HepG2 (cell line): ENCODE measurements at regions not wholly inside any gene's neighbourhood (a gene's known extent, or its start where the extent isn't known, plus 50 kb on each side); places are given as distances from the start of the nearest gene placed in this dataset.

Experiments
- ATAC-seq: fragments of 200-7000 bp; cut with Tn5 transposase; 3 replicates; pipeline ENCODE4 v1.9.1; 2020; ENCODE audit warnings: mild to moderate bottlenecking, moderate library complexity
- BruUV-seq: library from RNA; stranded (reverse); fragments of 400-500 nt; replicated peaks from 2 replicates; lab custom pipeline; 2021; lab: Mats Ljungman, UMichigan
- CTCF ChIA-PET: fragments of 300-600 bp; formaldehyde crosslinking; extraction: SDS; loops from one replicate; lab custom pipeline; 2021; ENCODE audit warnings: low total read pairs, inconsistent platforms, low intra/inter-chr PET ratio; lab: Yijun Ruan, JAX
- POLR2A ChIA-PET: fragments of 350-600 bp; sonication (Branson Sonifier 250); formaldehyde crosslinking; loops from one replicate; lab custom pipeline; 2020; ENCODE audit warnings: antibody characterized with exemption, inconsistent platforms; lab: Yijun Ruan, JAX
- DNase-seq: peaks from one replicate; pipeline ENCODE4 v3.0.0-alpha.2; 2015; ENCODE audit warnings: low spot score
- FAIRE-seq: peaks from 3 replicates; lab custom pipeline; 2011; peaks lifted over from hg19 to GRCh38; lab: Jason Lieb, UNC
- H2AFZ ChIP-seq: one replicate; pipeline ENCODE4 v1.6.1; 2011; ENCODE audit warnings: low read length, inconsistent platforms
- H3K27ac ChIP-seq: fragments of 300-600 bp; 3 replicates; pipeline ENCODE4 v1.8.0; 2011; ENCODE audit warnings: mixed run types, mild to moderate bottlenecking, mixed read lengths, low read length, inconsistent platforms; ENCODE audit not compliant: insufficient read depth; ENCODE audit errors: extremely low read length
- H3K27me3 ChIP-seq, 2 experiments: fragments of 200-600 bp in 1 of 2; 2 replicates in 1 of 2; 3 replicates in 1 of 2; pipeline versions ENCODE4 v1.6.0 to v1.8.0; 2011; ENCODE audit warnings: low read length in 2 of 2, mild to moderate bottlenecking in 2 of 2, moderate library complexity in 2 of 2, inconsistent platforms in 1 of 2; ENCODE audit not compliant: insufficient read depth in 2 of 2, control insufficient read depth in 1 of 2
- H3K36me3 ChIP-seq, 2 experiments: fragments of 200-600 bp in 1 of 2; replicated peaks in 1 of 2; 2 replicates in 1 of 2; 3 replicates in 1 of 2; pipeline versions ENCODE4 v1.5.1 to v1.8.0; 2011; ENCODE audit warnings: low read length in 2 of 2, inconsistent platforms in 1 of 2; ENCODE audit not compliant: insufficient read depth in 2 of 2, control insufficient read depth in 1 of 2
- H3K4me1 ChIP-seq: 2 replicates; pipeline ENCODE4 v1.5.1; 2012; ENCODE audit warnings: low read length, inconsistent platforms; ENCODE audit not compliant: insufficient read depth
- H3K4me2 ChIP-seq: 2 replicates; pipeline ENCODE4 v1.6.0; 2011; ENCODE audit warnings: low read depth, low read length, inconsistent platforms
- H3K4me3 ChIP-seq, 3 experiments: fragments of 200-600 bp in 1 of 3; sonication (generic), shearing (Covaris generic) in 1 of 3; replicated peaks in 1 of 3; 2 replicates each; pipeline ENCODE4 v1.5.1; 2011 to 2016; ENCODE audit warnings: low read length in 3 of 3, inconsistent platforms in 2 of 3, low read depth in 2 of 3, mild to moderate bottlenecking in 2 of 3, control low read depth in 1 of 3, mixed read lengths in 1 of 3; ENCODE audit not compliant: insufficient read depth in 1 of 3
- H3K79me2 ChIP-seq: one replicate; pipeline ENCODE4 v1.6.1; 2011; ENCODE audit warnings: low read length, inconsistent platforms; ENCODE audit not compliant: insufficient read depth
- H3K9ac ChIP-seq: 2 replicates; pipeline ENCODE4 v1.6.0; 2011; ENCODE audit warnings: mild to moderate bottlenecking, low read depth, low read length, inconsistent platforms; ENCODE audit not compliant: insufficient read depth
- H3K9me3 ChIP-seq: 2 replicates; pipeline ENCODE4 v1.5.1; 2012; ENCODE audit warnings: mild to moderate bottlenecking, low read length
- H4K20me1 ChIP-seq: 2 replicates; pipeline ENCODE4 v1.6.0; 2011; ENCODE audit warnings: inconsistent platforms, mild to moderate bottlenecking, low read length, moderate library complexity; ENCODE audit not compliant: insufficient read depth
- NR2F6 ChIP-seq, 2 experiments: IDR thresholded peaks; 2 replicates each; pipeline ENCODE4 v1.6.1; 2016; ENCODE audit warnings: antibody characterized with exemption in 1 of 2, mild to moderate bottlenecking in 1 of 2
- WGBS: methylation state at CpG from one replicate; pipeline ENCODE4 v1.1.6; 2017; ENCODE audit warnings: low lambda C conversion rate; 5-methylcytosine and 5-hydroxymethylcytosine counted together
- in situ Hi-C: cut with HindIII; loops from 2 replicates; pipeline ENCODE4 v1.10.0; 2017; ENCODE audit warnings: low pct_unique_long_range_greater_than_20kb; ENCODE audit not compliant: extremely low pct_ligation_motif_present
- intact Hi-C: fragments of 100-400 bp; cut with micrococcal nuclease; formaldehyde crosslinking; loops from one replicate; pipeline ENCODE4 v1.10.0; 2022; ENCODE audit not compliant: unreplicated experiment
- TF ChIP-seq, protein P1 (sequence below): sonication (generic); formaldehyde crosslinking; IDR thresholded peaks from 2 replicates; pipeline ENCODE4 v1.8.0; 2022; ENCODE audit warnings: low read depth, missing genetic modification reagents
- TF ChIP-seq, protein P2 (sequence below): sonication (generic); formaldehyde crosslinking; IDR thresholded peaks from 2 replicates; pipeline ENCODE4 v1.4.0; 2020; ENCODE audit warnings: missing genetic modification reagents

DNA sequence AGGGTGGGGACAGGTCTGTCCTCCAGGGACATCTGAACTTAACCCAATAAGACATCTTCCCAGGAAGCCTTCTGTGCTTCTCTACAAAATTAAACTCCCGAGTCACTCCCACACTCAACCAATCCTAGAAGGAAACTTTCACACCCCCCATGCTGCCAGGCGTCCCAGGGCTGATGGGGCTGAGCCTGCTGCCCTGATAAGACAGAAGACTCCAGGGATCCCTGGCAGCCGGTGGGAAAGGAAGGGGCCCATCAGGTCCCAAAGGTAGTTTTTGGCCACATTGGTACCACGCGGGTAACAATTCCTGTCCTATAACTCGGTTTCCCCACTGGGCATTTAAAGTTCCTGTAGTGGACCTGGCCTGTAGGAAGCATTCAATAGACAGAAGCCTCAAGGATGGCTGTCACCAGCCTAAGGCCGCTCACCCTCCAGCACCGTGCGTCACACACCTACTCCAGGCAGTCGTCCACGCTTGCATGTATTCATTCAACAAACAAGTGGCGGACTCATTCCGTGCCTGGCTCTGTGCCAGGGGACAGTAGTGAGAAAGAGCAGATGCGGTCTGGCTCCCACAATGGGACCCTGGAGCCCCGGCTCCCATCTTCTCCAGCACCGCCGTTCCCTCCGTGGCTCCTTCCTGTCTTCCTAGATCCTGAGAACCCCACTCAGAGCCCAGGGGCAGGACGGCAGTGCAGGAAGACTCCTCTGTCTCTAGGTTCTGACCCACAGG lies 465.2 kb downstream of the NPHP4 start:
- POLR2A ChIA-PET = no interaction called here
- Histone ChIP-seq H3K27ac (no peak overlapping the region), H3K4me2 (no peak overlapping the region), H3K9me3 (no peaks in the 10 kb centered on the region), H3K9ac (no peak overlapping the region), H3K36me3 (no peaks in the 10 kb centered on the region), H4K20me1 (no peaks in the 10 kb centered on the region), H3K4me3 (no peak overlapping the region), H3K79me2 (no peaks in the 10 kb centered on the region), H2AFZ (no peak overlapping the region), H3K4me1 (no peaks in the 10 kb centered on the region), H3K27me3 (no peaks in the 10 kb centered on the region; a peak in 2 of 5 replicates)
- CTCF ChIA-PET = no interaction called here
- FAIRE-seq (no peak), ATAC-seq (no peak), DNase-seq (no peak)
- 24% methylated on average over 10 of the region's 19 CpGs for WGBS
- intact Hi-C loops (no loop called here), in situ Hi-C loops (no loop called here)
- BruUV-seq = no TSS peak
- TF ChIP-seq, protein P1, sequence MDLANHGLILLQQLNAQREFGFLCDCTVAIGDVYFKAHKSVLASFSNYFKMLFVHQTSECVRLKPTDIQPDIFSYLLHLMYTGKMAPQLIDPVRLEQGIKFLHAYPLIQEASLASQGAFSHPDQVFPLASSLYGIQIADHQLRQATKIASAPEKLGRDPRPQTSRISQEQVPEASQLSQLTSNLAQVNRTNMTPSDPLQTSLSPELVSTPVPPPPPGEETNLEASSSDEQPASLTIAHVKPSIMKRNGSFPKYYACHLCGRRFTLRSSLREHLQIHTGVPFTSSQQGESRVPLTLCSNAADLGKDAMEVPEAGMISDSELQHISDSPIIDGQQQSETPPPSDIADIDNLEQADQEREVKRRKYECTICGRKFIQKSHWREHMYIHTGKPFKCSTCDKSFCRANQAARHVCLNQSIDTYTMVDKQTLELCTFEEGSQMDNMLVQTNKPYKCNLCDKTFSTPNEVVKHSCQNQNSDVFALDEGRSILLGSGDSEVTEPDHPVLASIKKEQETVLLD = no peak
- TF ChIP-seq NR2F6 (IDR thresholded peaks at IDR 0.05) (no peak), NR2F6 (CRISPR knock-in tag; IDR thresholded peaks at IDR 0.05) (no peak)
- TF ChIP-seq, protein P2, sequence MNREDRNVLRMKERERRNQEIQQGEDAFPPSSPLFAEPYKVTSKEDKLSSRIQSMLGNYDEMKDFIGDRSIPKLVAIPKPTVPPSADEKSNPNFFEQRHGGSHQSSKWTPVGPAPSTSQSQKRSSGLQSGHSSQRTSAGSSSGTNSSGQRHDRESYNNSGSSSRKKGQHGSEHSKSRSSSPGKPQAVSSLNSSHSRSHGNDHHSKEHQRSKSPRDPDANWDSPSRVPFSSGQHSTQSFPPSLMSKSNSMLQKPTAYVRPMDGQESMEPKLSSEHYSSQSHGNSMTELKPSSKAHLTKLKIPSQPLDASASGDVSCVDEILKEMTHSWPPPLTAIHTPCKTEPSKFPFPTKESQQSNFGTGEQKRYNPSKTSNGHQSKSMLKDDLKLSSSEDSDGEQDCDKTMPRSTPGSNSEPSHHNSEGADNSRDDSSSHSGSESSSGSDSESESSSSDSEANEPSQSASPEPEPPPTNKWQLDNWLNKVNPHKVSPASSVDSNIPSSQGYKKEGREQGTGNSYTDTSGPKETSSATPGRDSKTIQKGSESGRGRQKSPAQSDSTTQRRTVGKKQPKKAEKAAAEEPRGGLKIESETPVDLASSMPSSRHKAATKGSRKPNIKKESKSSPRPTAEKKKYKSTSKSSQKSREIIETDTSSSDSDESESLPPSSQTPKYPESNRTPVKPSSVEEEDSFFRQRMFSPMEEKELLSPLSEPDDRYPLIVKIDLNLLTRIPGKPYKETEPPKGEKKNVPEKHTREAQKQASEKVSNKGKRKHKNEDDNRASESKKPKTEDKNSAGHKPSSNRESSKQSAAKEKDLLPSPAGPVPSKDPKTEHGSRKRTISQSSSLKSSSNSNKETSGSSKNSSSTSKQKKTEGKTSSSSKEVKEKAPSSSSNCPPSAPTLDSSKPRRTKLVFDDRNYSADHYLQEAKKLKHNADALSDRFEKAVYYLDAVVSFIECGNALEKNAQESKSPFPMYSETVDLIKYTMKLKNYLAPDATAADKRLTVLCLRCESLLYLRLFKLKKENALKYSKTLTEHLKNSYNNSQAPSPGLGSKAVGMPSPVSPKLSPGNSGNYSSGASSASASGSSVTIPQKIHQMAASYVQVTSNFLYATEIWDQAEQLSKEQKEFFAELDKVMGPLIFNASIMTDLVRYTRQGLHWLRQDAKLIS (CRISPR knock-in tag) = no peak
